Astrocyte of the spinal cord (primary cell): ENCODE measurements at regions not wholly inside any gene's neighbourhood (a gene's known extent, or its start where the extent isn't known, plus 50 kb on each side); places are given as distances from the start of the nearest gene placed in this dataset.

Source experiments
- DNase-seq: peaks from one replicate; pipeline ENCODE4 v3.0.0; 2011; ENCODE audit warnings: low read depth, low spot score
- H3K4me3 ChIP-seq: 2 replicates; pipeline ENCODE4 v1.5.1; 2011; ENCODE audit warnings: low read depth, mild to moderate bottlenecking, low read length, moderate library complexity
- in situ Hi-C: cut with HindIII; loops from 2 replicates; pipeline ENCODE4 v1.10.0; 2017; ENCODE audit warnings: low sequenced_read_pairs
- TF ChIP-seq, protein P1 (sequence below): IDR thresholded peaks from 2 replicates; pipeline ENCODE4 v1.5.1; 2012; ENCODE audit warnings: low read depth, mild to moderate bottlenecking, low read length, inconsistent platforms

DNA sequence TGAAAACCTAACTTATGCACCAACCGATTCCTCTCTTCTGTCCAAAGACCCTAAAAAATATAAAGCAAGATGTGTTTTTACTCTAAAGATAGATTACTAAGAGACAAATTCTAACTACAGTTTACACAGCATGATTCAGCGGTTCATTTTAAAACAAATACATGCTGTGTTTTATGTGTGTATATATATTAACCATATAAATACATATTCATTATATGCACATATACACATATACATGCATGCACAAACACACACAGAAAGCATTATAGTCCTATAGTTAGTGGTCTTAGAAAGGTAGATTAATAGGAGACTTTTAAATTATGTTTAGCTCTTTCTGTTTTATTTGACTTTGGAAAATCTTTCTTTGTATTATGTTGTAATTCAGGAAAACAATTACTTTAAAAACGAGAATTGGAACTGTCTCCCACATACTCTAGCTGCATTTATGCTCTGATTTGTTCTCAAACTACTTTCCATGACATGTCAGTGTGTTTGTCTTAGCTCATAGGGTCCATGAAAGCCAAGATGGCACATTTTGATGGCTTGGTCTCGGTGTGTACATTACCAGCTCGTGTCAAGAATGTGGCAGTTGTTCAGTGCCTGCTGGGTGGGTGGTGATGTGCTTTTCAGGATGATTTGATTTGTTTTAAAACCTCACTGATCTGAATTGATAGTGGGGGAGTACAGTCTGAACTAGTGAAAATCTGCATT, 548.8 kb upstream of the SALL1 start:
- no peak overlapping the region for H3K4me3 ChIP-seq
- DNase-seq: no peak
- in situ Hi-C loops: no loop called here
- TF ChIP-seq, protein P1, sequence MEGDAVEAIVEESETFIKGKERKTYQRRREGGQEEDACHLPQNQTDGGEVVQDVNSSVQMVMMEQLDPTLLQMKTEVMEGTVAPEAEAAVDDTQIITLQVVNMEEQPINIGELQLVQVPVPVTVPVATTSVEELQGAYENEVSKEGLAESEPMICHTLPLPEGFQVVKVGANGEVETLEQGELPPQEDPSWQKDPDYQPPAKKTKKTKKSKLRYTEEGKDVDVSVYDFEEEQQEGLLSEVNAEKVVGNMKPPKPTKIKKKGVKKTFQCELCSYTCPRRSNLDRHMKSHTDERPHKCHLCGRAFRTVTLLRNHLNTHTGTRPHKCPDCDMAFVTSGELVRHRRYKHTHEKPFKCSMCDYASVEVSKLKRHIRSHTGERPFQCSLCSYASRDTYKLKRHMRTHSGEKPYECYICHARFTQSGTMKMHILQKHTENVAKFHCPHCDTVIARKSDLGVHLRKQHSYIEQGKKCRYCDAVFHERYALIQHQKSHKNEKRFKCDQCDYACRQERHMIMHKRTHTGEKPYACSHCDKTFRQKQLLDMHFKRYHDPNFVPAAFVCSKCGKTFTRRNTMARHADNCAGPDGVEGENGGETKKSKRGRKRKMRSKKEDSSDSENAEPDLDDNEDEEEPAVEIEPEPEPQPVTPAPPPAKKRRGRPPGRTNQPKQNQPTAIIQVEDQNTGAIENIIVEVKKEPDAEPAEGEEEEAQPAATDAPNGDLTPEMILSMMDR: no peak

DNA sequence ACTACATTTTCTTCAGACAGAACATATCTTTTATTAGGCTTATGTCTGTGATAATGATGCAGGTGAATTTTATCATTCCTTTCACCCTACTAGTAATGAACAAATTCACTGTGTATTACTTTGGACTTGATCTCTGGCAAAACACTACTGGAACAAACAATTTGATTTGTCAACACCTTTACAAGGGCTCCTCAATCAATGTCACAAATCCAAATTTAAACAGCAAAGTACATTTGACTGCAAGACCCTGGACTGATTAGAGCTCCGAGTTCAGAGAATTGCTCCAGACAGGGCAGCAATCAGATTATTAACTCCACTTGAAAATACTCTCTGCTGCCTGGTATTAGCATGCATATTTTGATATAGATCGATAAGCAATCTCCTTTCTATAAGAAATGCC, 547.6 kb upstream of the SALL1 start:
- DNase-seq: no peak
- TF ChIP-seq, protein P1: no peak
- in situ Hi-C loops: no loop called here
- H3K4me3 ChIP-seq: no peak overlapping the region

DNA sequence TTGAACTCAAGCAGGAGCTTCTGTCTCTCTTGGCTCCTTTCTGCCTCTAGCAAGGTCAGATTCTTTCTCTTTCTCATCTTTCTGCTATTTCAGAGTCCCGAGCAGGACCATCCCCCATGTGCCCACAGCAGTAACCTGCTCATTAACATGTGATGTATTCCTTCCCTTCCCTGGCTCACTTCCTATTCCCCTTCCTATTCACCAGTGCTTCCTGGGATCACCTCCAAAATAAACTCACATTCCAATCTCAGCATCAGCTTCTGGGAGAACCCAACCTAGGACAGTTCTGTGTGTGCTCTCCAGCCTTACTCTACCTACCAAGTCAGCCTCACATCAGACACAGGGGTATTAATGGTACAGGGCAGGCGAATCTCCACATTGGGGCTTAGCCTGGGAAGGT, 546.4 kb upstream of the SALL1 start:
- H3K4me3 ChIP-seq: no peak overlapping the region
- TF ChIP-seq, protein P1: no peak
- DNase-seq: peak; percentile 21
- in situ Hi-C loops: no loop called here

DNA sequence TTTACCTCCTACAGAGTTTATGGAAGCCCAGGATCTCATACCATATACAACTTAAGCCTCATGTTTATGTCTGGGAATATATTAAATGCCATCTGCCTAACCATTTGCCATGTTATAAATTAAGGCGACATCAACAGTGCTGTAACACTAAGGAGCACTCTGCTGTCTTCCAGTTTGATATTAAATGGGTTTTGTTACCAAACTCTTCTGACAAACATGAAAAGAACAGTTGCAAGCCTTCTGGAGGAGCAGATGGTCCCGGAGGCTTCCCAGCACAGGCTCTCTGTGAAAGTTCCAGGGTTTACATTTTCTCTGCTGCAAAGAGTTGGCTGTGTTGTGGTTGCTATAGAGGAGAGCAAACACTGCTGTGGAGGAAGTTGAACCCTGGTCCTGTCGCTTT, 545.3 kb upstream of the SALL1 start:
- TF ChIP-seq, protein P1: no peak
- no peak overlapping the region for H3K4me3 ChIP-seq
- no peak for DNase-seq
- in situ Hi-C loops: no loop called here

DNA sequence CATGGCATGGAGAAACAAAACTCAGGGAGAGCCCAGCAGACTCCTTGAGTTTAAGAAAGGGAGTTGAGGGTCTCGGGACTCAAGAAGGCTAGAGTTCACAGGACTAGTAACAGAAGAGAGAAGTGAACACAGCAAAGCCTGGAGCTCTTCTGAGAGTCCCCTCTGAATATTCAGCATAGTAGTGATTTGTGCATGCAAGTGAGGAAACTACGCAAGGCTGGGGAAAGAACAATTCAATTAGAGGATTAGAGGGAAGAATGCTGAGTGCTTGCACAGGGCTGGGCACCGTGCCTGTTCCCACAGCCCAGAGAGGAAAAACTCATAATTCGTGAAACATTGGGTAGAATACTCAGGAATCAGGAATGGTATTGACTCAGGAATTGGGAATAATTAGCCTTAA, 540.0 kb upstream of the SALL1 start:
- in situ Hi-C loops: no loop called here
- TF ChIP-seq, protein P1: no peak
- no peak overlapping the region for H3K4me3 ChIP-seq
- DNase-seq: no peak

DNA sequence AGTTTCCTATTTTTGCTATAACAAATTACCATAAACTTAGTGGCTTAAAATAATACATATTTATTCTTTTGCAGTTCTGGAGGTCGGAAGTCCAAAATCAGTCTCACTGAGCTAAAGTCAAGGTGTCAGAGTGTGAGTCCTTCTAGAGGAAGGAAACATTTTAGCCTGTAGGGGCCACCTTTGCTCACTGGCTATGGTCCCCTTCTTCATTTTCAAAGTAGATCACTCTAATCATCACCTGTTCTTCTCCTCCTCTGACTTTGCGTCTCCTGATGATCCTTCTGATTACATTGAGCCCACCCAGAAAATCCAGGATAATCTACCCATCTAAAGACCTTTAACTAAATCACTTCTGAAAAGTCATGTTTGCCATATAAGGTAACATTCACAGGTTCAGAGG, 534.4 kb upstream of the SALL1 start:
- DNase-seq: no peak
- in situ Hi-C loops: no loop called here
- TF ChIP-seq, protein P1: no peak
- no peak overlapping the region for H3K4me3 ChIP-seq
